GM19035 (cell line): ENCODE measurements at regions not wholly inside any gene's neighbourhood (a gene's known extent, or its start where the extent isn't known, plus 50 kb on each side); places are given as distances from the start of the nearest gene placed in this dataset.

Experiments
- ATAC-seq: cut with Tn5 transposase; IDR thresholded peaks from one replicate; pipeline ENCODE4 v1.9.1; 2021; ENCODE audit not compliant: unreplicated experiment

DNA sequence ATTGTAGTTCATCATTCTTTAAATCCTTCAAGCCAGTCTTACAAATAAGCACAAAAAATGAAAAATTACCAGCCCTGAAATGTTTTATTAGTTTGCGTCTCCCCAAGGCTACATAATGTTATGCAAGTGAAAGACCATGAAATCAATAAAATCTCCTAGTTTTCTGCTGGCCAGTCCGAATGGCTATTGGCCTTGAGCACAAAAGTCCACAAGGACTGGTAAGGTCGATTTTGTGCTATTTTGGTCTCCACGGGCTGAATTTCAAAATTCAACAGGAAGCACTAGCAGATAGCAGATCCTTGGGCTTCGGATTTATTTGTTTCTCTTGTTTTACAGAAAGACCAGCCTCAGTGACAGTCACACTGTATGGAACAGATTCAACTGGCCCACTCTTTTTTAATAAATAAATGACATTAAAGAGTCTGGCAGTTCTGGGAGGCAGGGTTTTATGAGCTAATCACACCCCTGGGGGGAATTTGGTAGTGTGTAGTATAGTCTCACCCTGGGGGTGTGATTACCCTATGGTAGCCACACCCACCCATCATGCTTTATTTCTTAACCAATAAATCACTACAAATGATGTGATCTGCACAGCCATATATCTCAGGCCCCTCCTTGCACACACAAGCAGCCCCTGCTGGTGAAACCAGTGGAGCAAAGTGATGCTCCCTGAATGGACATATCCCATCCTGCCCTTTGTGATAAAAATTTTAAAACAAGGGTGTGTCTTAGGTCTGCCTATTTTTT is 51.1 kb upstream of the TMEM33 start:
- ATAC-seq: no peak

DNA sequence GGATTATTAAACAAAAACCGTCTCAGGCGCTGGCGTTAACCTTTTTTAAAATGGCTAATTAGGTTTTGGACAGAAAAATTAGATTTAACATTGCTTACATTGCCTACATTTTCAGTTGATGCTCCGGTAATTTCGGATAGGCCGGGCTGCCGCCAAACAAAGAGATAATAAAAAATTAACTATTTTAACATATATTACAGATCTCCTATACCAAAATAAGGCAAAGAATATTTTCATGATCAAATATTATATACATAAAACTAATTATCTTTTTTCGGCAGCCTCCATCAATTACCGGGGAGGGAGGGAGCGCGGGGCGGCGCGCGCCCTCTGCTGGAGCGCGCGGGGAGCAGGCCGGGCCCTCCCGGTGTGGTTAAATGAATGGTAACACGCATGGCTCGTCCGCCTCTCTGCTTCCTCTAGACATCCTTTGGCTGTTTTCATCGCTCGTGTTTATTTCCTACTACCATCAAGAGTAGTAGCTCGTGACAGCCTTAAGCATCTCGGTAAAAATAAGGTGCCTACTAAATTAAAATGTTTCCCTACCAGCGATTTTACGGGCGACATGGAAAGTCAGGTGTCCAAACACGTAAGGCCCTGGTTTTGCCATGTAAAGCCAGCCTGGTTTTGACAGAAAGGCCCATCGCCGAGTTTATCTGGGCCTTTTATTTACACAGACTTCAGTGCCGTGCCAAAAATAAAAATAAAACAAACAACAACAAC is 52.4 kb upstream of the TMEM33 start:
- peak; percentile 79 for ATAC-seq

DNA sequence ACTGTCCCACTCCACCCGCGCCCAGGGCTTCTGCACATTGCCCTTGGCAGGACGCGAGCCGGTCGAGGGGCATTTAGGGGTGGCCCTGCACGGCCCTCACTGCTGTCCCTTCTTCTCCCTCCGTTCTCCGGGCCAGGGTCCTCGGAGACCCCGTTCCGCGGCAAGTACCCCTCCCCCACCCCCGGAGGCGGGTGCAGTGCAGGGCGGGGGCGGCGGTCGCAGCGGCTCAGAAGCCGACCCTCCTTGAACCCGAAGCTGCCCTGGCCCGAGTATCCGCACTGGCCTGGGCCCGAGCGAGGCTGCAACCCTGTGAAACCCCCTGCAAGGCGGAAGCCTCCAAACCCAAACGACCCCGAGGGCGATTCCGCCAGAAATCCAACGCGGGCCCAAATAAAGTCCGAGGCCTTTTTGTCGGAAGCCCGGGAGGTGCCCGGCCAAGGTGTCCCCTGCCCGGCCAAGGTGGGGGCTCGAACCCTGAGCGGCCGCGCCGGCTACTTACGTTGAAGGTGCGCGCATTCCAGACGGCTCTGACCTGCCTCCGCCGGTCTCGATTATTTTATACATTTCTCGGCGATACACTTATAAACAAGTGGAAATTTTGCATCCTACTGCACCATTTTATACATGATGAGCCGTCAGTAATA is 53.1 kb upstream of the TMEM33 start:
- ATAC-seq: no peak

DNA sequence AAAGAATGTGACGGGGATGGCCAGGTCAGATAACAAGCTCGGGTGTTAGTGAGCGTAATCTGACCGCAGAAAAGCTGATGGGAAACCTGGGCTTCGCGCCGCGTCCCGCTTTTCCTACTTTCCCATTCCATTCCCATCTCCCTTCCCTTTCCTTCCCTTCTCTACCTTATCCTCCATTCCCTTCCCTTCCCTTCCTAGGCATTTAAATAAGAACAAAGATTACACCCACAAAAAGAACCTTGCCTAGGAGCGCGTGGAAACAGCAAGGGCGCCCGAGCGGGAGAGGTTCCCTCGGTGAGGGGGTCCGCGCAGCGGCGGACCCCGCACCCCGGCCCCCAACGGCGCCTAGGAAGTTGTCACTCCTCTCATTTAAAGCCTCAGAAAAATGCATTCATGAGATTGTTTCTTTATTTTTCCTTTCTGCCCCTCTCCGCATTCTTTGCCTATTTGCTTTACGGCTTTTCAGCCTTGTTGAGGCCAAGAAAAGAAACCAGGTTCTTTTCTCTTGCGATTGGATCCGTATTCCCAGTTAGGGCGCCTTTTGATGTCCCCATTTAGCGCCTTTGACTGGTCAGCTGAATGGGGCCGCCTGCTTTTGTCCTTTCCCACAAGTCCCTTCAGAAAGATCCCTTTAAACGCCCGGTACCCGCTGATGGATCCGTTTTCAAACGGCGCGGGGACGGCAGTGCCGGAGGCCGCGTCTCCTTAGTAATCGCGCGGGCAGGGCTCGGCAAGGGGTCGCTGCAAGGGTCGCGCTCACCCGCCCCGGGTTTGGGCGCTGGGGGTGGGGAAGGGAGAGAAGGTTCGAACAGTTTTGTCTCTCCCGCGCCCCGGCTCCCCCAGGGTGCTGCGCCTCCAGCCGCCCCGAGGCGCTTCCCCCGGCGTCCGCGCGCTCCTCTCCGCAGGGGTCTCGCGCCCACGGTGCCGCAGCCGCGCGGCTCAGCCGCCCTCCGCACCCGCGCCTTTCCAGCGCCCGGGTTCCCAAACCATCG is 54.1 kb upstream of the TMEM33 start:
- no peak for ATAC-seq

DNA sequence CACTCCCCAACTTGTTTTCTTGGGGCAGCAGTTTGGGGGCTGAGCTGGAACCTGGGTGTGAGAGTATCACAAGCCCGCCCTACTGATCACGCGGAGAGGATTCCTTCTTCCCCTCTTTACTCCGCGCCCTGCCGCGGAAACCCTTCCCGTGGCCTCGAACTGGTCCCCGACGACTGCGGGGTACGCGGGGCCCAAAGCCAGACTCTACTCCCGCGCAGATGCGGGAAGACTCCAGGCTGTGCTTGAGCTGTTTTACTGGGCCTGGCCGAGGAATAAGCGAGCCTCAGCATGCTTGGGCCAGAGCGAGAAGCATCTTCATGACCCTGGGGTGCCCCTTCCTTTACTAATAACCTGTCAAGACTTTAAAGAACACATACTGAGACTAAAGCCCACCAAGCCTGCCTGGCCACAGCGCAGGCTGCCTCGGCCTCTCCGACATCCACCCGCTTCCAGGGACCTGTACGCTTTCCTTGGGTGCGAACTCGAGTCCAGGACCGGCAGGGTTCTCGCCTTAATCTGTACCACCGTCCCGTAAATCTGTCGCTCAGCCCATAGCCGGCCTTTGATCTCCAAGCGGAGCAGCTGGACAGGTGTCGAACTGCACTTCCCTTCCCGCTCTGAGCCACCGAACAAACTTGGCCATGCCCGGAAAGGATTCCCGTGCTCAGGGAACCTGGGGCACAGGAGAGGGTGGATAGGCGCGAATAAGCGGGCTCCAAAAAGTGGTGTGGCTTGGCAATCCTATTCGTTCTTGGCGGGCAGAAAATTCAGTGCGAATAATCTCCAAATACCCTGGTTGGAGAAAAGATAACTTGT is 55.0 kb upstream of the TMEM33 start:
- no peak for ATAC-seq

DNA sequence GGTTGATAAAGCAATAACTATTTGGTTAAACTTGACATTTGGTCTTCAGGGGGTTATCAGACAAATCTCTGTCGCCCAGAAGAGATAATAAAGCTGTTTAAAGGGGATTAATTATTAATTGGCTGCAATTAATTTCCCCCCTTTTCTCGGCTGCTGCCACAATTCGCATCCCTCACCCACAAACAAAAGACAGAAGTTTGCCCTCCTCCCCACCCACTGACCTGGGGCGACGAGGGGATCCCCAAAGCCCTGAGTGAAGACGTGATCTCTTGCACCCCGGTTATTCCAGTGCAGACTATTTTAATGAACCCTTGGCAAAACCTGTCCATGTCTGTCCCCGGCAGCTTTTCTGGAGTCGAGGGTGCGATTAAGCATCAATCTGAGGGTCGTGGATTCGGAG is 55.7 kb upstream of the TMEM33 start:
- no peak for ATAC-seq

DNA sequence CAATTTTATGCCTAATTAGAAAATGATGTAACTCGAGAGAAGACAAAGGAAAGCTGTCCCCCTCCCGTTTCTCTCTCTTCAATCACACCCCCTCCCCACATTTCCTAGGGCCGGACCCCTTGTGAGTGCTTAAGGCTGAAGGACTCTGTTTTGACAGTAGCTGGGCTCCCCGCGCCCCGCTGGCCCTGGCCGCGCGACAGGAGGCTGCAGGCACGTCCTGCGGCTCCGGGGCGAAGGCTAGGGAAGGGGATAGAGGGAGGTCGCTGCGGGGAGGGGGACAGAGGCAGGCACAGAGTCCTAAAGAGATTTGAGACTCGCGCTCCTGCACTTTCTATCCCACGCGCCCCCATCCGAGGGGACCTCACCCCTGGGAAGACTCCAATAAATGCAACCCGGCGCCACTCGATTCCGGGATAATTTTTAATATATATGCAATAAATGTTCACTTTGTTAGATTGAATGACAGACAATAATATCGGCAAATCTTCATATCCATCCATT is 56.2 kb upstream of the TMEM33 start:
- ATAC-seq: no peak

DNA sequence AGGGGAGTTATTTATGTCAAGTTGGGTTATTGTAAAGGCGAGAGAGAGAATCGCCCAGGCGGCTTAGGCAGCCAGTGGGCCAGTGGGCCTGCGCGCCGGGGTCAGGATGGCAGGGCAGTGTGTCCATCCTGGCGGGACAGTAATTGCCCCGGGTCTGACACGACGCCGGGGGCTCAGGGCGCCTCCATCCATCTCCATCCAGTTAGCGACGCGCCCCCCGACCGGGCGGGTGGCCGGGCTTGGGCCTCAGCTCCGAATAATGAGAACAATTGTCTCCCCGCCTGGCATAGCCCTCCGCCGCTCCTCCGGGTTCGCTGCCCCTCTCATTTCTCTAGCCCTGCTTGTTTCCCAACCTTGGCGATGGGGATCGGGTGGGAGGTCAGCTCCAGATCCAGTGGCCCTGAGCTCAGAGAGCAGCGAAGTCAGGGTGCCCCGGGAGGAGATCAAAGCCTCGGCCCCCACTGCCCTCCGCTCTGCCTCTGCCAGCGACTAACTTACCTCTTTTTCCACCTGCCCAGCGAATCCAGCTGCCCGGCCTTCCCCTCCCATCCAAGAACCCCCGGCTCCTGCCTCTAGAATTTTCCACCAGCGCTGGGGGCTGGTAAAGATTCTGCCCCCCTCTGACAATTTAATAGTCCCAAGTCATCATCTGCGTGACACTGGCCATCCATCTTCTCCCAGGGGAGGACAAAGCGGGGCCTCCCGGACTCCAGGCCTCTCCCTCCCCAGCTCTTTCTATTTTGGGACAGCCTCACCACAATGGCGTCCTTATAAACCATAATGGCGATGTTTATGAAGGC is 56.9 kb upstream of the TMEM33 start:
- no peak for ATAC-seq

DNA sequence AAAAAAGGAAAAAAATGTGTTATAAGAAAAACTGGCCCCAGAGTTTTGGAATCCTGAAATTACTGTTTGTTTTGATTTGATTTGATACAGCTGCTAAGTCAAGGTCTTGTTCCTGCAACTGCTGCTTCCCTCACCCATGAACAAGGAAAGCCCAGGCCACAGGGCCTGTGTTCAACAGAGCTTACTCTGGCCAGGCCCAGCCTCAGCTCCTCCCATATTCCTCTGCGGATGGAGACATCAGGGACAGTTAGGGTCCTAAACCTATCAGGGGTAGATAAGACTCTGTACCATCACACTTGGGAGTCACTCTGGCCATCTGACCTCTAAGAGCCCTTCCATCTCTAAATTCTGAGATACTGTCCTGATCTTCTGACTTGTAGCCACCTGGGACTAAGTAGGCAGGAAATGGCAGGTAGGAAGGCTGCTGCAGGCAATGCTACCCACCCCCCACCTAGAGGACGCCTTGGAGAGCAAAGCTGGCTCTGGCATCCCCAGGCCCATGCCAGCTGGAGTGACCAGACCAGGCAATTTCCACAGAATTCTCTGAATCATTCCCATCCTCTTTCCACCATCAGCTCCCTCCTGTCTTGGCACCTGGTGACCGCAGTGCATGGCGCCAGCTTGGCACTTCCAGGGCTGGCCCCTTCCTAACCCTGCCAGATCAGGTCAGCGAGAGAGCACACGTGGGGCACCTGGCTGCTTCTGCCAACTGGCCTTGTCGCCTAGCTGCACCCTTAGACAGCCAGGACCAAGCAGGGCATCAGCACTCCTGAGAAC is 58.0 kb upstream of the TMEM33 start:
- ATAC-seq: no peak

DNA sequence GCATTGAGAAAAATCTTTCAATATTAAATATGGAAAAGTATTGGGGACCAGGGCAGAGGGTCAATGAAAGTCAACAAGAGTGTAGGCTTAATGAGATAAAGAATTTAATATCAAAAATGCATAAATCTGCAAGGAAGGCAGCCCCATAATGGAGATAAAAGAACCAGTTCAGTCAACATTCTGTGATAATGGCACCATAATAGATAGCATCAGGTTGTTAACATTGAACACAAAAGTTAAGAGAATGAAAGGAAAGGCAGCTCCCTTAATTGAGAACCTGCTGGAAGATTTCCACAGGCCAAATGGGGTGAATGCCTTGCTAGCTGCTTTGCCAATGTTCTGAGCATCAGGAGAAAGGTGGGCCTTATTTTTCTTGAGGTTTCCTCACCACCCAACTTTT is 60.4 kb upstream of the TMEM33 start:
- ATAC-seq: no peak

DNA sequence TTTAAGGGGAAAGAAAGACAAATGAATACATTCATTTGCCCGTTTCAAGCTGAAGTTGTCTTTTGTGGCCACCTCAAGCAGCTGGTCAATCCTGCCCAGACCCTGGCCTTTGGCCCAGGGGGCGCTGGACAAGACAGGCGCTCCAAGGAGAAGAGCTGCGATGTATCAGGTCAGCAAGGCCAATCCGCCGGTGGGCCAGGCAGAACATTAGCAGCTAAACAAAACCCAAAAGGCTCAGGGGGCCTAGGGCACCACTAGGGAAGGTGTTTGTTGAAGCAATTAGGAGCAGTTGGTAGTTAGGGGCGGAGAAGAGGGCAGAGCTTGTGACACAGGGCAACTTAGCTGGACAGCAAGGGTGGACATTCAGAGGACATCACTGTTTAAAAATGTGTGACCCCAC is 60.8 kb upstream of the TMEM33 start:
- ATAC-seq: no peak

DNA sequence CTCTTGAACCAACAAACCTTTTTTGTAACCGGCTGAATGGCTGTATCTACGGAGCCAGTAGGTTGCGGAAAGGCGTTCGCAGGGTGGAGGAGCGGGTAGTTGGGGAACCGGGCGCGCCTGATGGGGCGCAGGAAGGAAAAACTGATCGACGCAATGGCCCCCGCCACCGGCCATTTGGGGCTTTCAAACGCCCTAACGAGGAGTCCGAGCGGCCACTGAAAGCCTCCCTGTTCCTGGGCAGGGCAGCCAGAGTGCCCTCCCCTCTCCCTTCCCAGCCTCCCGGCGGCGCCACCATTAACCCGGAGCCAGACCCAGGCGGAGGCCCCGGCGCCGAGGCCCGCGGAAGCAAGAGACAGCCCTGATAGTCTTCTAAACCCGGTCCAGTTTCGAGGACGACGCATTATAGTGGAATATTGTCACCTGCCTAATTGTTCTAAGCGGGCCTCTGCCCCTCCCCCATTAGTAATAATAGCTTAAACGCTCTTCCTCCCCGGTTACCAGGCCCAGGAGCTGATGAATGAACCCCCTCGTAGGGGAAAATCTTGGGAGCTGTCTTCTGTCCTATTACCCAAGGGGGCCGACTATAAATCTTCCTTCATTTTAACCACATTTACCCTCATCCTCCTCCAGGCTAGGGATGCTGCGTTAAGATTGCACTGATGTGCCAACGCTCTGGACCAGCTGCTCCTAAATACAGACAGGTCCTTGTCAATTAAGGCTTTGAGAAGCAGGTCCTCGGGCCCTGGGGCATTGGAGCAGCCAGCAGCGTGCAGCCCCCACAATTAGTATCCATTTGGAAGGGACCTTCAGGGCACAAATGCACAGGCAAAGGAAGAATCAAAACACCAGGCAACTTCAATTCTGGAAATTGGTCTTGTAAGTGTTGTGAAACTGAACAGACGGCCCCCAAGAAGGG is 61.6 kb upstream of the TMEM33 start:
- ATAC-seq: no peak

DNA sequence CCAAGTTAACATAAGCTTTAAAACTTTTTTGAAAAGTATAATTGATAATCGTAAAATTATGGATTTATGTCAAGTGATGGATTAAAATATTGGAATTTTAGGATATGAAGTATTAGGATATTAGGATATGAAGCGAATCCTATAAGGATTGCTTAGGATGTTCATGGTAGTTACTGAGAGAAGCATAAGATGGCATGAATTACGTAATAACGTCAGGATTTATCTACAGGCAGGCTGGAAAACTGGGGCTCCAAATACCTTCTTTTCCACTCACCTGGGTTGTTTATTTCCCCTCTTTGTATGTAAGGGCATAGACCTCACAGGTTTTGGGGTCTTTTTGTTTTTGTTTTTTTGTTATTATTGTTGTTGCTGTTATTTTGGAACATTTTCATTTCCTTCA is 65.2 kb upstream of the TMEM33 start:
- no peak for ATAC-seq

DNA sequence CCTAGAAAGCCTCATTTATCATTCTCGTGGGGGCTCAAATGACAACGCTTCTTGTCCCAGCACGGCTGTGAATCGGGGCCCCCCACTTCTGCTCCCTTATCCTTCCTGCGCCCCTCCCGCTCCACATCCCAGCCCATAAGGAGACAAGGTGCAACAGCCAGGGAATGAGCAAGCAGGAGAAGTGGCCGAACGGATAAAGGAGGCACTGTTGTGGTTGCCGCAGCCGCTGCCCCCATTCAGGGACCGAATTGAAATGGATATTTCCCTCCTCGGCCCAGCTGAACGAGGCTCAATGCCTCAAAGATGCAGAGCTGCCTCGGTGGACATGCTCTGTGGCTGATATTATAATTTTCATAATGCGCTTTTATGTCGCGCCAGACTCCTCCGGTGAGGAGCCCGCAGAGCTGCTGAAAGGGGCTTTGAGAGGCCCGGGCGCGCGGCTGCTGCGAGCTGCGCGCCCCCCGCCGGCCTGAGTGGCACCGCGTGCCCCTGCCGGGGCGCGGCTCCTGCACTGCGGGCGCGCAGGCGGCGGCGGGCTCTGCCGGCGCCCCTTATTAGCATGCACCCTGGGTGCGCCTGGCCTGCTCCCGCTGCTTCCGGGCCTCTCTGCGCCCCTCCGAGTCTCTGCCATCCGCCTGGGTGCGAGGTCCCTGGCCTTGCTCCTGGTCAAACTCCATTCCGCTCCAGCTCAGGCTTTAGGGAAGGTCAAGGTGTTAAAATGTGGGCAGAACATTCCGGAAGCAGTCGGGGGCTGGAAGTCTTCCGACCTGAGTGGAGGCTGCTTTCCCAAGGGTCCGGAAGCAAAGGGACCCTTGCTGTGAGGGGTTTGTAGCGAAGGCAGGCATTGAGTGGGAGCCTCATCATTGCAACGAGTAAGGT is 68.2 kb upstream of the TMEM33 start:
- no peak for ATAC-seq

DNA sequence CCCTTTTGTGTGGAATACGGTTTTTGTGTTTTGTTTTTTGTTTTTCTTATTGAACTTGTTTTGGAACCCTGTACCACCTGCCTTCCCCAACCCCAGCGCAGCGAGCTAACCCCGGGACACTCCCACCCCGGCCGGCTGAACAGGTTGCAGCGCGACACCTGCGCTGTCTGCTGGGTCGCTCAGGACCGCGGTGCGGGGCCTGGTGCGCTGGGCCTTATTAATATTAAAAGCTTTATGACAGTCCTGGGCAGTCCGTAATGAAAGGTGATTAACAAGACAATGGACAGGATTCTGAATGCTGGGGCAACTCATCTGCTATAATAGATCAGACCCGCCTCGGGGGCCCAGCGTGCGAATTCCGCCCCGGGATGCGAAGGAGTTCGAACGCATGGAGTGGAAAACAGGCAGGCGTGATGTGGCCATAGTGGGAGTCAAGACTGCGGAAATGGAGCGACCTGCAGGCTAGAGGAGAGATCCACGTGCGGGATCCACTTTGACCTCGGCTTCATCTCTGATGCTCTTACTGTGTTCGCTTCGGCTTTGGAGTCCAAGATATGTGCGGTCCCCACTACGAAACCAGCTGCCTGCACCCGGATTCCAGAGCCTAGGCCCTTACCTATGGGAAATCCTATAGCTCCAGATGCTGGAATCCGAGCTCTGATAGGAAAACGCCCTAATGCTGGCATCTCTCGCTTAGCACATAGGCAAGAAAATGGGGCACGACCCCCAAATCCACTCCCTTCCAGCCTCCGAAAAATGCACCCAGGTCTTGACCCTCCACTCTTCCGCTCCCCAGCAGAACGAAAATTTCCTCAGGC is 69.0 kb upstream of the TMEM33 start:
- ATAC-seq: no peak
